GM23248 (cell line): ENCODE measurements at regions not wholly inside any gene's neighbourhood (a gene's known extent, or its start where the extent isn't known, plus 50 kb on each side); places are given as distances from the start of the nearest gene placed in this dataset.

Experiments
- DNase-seq: peaks from one replicate; pipeline ENCODE4 v3.0.0-alpha.2; 2015
- H2AFZ ChIP-seq: fragments of 200-600 bp; sonication (generic); 2 replicates; pipeline ENCODE4 v1.6.1; 2016; ENCODE audit warnings: antibody characterized with exemption
- H3F3A ChIP-seq: fragments of 200-600 bp; sonication (generic); 2 replicates; pipeline ENCODE4 v1.6.1; 2016; ENCODE audit warnings: mild to moderate bottlenecking, antibody characterized with exemption, mixed run types; ENCODE audit not compliant: insufficient read depth
- H3K27ac ChIP-seq: fragments of 200-600 bp; sonication (generic); 2 replicates; pipeline ENCODE4 v1.5.1; 2016; ENCODE audit warnings: mild to moderate bottlenecking
- H3K27me3 ChIP-seq: fragments of 200-600 bp; sonication (generic); replicated peaks from 2 replicates; pipeline ENCODE4 v1.6.1; 2016; ENCODE audit warnings: mild to moderate bottlenecking; ENCODE audit not compliant: insufficient read depth
- H3K36me3 ChIP-seq: fragments of 200-600 bp; sonication (generic); 2 replicates; pipeline ENCODE4 v1.6.1; 2016; ENCODE audit warnings: low read depth, mild to moderate bottlenecking
- H3K4me1 ChIP-seq: fragments of 200-600 bp; sonication (generic); 2 replicates; pipeline ENCODE4 v1.6.1; 2016; ENCODE audit warnings: mild to moderate bottlenecking; ENCODE audit not compliant: insufficient read depth
- H3K4me2 ChIP-seq: fragments of 200-600 bp; sonication (generic); one replicate; pipeline ENCODE4 v1.6.1; 2016; ENCODE audit warnings: mild to moderate bottlenecking; ENCODE audit not compliant: unreplicated experiment
- H3K4me3 ChIP-seq: fragments of 200-600 bp; sonication (generic); 2 replicates; pipeline ENCODE4 v1.5.1; 2016; ENCODE audit warnings: mild to moderate bottlenecking
- H3K79me2 ChIP-seq: fragments of 200-600 bp; sonication (generic); 2 replicates; pipeline ENCODE4 v1.6.1; 2016; ENCODE audit warnings: mild to moderate bottlenecking; ENCODE audit not compliant: insufficient read depth
- H3K9ac ChIP-seq: fragments of 200-600 bp; sonication (generic); 2 replicates; pipeline ENCODE4 v1.6.1; 2016; ENCODE audit warnings: mild to moderate bottlenecking
- H3K9me2 ChIP-seq: fragments of 200-600 bp; sonication (generic); 2 replicates; pipeline ENCODE4 v1.6.1; 2016; ENCODE audit warnings: mixed run types, mild to moderate bottlenecking, moderate library complexity; ENCODE audit not compliant: insufficient read depth
- H3K9me3 ChIP-seq: fragments of 200-600 bp; sonication (generic); one replicate; pipeline ENCODE4 v1.6.1; 2017; ENCODE audit warnings: low read depth
- H4K20me1 ChIP-seq: fragments of 200-600 bp; sonication (generic); 2 replicates; pipeline ENCODE4 v1.6.0; 2016; ENCODE audit not compliant: insufficient read depth
- EZH2 ChIP-seq: fragments of 200-600 bp; sonication (generic); IDR thresholded peaks from 2 replicates; pipeline ENCODE4 v1.6.1; 2018; ENCODE audit warnings: antibody characterized with exemption, mild to moderate bottlenecking; ENCODE audit not compliant: insufficient read depth, poor library complexity, severe bottlenecking
- EZH2phosphoT487 ChIP-seq: fragments of 200-600 bp; sonication (generic); IDR thresholded peaks from 2 replicates; pipeline ENCODE4 v1.6.1; 2018; ENCODE audit warnings: antibody characterized with exemption, moderate library complexity, mild to moderate bottlenecking, low read depth; ENCODE audit not compliant: insufficient read depth
- WGBS, 2 experiments: methylation state at CpG; one replicate each; pipeline ENCODE4 v1.1.6; 2015 to 2017; ENCODE audit warnings: low lambda C conversion rate in 2 of 2, low coverage in 1 of 2; ENCODE audit errors: missing lambda C conversion rate in 2 of 2; 5-methylcytosine and 5-hydroxymethylcytosine counted together
- in situ Hi-C: fragments of 300-500 bp; cut with MboI; formaldehyde crosslinking; loops from 2 replicates; pipeline ENCODE4 v1.15.0; 2020

DNA sequence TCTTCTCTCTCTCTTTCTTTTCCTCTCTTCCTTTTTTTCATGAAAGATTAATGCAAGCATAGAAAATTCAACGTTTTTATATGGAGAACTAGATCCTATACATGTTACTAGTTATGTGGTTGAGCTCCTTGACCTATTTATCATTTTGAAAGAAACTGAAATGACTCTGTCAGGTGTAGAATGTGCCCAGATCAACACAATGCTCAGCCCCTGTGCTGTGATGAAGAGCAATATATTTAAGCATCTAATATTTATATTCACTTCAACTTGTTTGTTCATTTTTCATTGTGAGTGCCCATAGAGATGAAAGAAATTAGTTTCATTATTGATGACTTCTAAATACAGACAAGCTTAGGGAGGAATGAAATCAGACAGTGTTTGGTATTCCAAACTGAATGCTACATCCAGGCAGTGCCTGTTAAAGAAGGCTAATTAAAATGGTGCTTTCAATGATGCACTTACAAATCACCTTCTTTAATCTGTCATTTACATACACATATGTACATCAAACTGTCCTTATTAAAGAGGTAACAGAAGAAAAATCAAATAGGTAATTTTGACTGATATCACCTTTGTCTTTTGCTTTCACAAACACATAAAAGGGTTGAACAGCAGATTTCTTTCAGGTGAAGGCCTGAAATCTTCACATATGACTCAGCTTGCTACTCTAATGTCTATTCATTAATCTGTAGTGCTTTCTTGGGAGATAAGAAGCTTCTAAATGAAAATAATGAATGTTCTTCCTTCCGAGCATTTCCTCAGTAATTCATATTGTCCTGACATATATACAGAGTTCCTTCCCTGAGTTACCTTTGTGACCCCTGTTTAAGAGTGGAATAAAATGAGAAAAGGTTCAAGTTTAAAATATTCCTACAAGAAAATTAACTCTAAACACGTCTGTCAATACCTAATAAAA lies 915.9 kb downstream of the PDHA2 start:
- in situ Hi-C loops: no loop called here
- Histone ChIP-seq H3K4me2 (no peak overlapping the region), H3F3A (no peaks in the 10 kb centered on the region), H3K9me2 (no peaks in the 10 kb centered on the region), H3K9me3 (no peaks in the 10 kb centered on the region), H3K27ac (no peak overlapping the region), H3K9ac (no peak overlapping the region), H4K20me1 (no peaks in the 10 kb centered on the region), H3K27me3 (no peaks in the 10 kb centered on the region), H2AFZ (no peak overlapping the region), H3K4me1 (no peaks in the 10 kb centered on the region), H3K79me2 (no peaks in the 10 kb centered on the region), H3K36me3 (no peaks in the 10 kb centered on the region), H3K4me3 (no peak overlapping the region)
- DNase-seq: no peak
- 2 to 4% methylated on average over 3 of the region's 3 CpGs for WGBS, 2 experiments
- TF ChIP-seq EZH2 (no peak), EZH2phosphoT487 (no peak)

DNA sequence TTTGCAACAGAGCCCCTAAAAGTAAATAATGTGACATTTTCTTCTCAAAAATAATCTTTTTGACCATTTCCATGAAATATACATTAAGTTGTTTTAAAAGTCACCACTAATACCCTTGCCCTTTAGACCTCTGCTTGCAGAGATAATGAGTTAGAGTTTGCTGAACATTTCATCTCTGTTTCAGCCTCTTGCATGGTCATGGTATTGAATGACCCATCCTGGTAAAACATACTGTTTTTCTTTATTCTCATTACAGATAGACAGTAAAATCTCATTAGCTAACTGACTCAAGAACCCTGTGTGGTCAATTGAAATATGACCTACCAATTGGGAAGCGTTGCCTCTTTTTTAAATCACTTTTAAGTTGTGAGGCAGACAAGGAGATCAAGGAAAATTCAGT lies 916.7 kb downstream of the PDHA2 start:
- Histone ChIP-seq H3F3A (no peaks in the 10 kb centered on the region), H3K9me2 (no peaks in the 10 kb centered on the region), H3K9me3 (no peaks in the 10 kb centered on the region), H2AFZ (no peak overlapping the region), H3K27me3 (no peaks in the 10 kb centered on the region), H3K4me1 (no peaks in the 10 kb centered on the region), H3K4me3 (no peak overlapping the region), H3K36me3 (no peaks in the 10 kb centered on the region), H3K9ac (no peak overlapping the region), H3K27ac (no peak overlapping the region), H3K4me2 (no peak overlapping the region), H4K20me1 (no peaks in the 10 kb centered on the region), H3K79me2 (no peaks in the 10 kb centered on the region)
- no peak for DNase-seq
- no peak for TF ChIP-seq EZH2phosphoT487
- TF ChIP-seq EZH2: no peak
- 0% methylated on average over 1 of the region's 1 CpG for WGBS, 2 experiments
- in situ Hi-C loops: no loop called here

DNA sequence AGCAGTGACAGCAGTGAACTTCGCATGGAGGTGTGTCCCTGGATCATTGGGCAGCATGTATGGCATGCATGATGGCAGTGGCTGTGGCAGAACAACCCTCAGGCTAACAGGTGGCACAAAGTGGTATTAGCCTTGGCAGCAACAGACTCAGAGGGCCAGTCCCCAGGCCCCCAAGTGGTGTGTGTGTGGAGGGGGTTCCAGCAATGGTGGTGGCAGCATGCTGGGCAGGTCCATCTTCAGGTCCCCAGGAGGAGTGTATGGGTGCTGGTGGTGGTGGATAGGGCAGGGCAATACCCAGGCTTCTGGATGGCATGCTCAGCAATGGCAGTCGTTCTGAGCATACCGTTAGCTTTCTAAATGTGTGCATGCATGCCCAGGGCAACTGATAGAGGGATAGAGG lies 923.7 kb downstream of the PDHA2 start:
- H3K4me2 ChIP-seq: no peak overlapping the region
- no peaks in the 10 kb centered on the region for H3K36me3 ChIP-seq
- no peaks in the 10 kb centered on the region for H3K9me3 ChIP-seq
- H3K4me3 ChIP-seq: no peak overlapping the region
- H3K27ac ChIP-seq: no peak overlapping the region
- H3K79me2 ChIP-seq: no peaks in the 10 kb centered on the region
- TF ChIP-seq EZH2phosphoT487 (no peak), EZH2 (no peak)
- H3K27me3 ChIP-seq: no peaks in the 10 kb centered on the region
- H4K20me1 ChIP-seq: no peaks in the 10 kb centered on the region
- WGBS, 2 experiments: 35 to 42% methylated on average over 3 of the region's 3 CpGs
- no peaks in the 10 kb centered on the region for H3F3A ChIP-seq
- no peak for DNase-seq
- no peak overlapping the region for H3K9ac ChIP-seq
- no peak overlapping the region for H2AFZ ChIP-seq
- no peaks in the 10 kb centered on the region for H3K4me1 ChIP-seq
- no peaks in the 10 kb centered on the region for H3K9me2 ChIP-seq
- in situ Hi-C loops: no loop called here

DNA sequence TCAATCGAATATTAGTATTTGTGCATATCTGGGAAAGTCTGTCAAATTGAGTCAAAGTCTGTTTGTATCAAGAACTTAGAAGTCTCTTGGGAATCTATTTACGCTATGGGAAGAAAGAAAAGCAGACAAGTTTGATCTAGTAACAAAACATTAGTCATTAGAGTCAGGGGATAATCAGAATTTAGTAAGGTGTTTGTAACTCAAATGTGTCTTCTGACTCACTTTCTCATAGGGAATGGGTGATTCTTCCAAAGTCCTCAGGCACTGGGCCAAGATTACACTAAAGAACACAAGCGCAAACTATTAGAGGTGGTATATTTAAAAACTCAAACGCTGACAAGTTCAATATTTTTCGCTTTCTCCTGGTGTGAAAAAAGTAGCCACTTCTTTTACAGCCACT lies 926.5 kb downstream of the PDHA2 start:
- H3K79me2 ChIP-seq: no peaks in the 10 kb centered on the region
- TF ChIP-seq EZH2phosphoT487: no peak
- TF ChIP-seq EZH2: no peak
- no peak overlapping the region for H2AFZ ChIP-seq
- no peaks in the 10 kb centered on the region for H3K9me2 ChIP-seq
- DNase-seq: no peak
- H3F3A ChIP-seq: no peaks in the 10 kb centered on the region
- no peak overlapping the region for H3K4me2 ChIP-seq
- no peak overlapping the region for H3K4me3 ChIP-seq
- no peak overlapping the region for H3K9ac ChIP-seq
- H3K9me3 ChIP-seq: no peaks in the 10 kb centered on the region
- H3K27ac ChIP-seq: no peak overlapping the region
- no peaks in the 10 kb centered on the region for H4K20me1 ChIP-seq
- no peaks in the 10 kb centered on the region for H3K36me3 ChIP-seq
- H3K27me3 ChIP-seq: no peaks in the 10 kb centered on the region
- 24 to 34% methylated on average over 5 of the region's 5 CpGs for WGBS, 2 experiments
- in situ Hi-C loops: no loop called here
- H3K4me1 ChIP-seq: no peaks in the 10 kb centered on the region
